K562 (cell line): ENCODE measurements at regions not wholly inside any gene's neighbourhood (a gene's known extent, or its start where the extent isn't known, plus 50 kb on each side); places are given as distances from the start of the nearest gene placed in this dataset.

Source experiments
- ATAC-seq: fragments of 200-7000 bp; cut with Tn5 transposase; 3 replicates; pipeline ENCODE4 v1.9.1; 2020; ENCODE audit warnings: moderate library complexity
- BruUV-seq: library from RNA; stranded (reverse); fragments of 400-500 nt; replicated peaks from 2 replicates; lab custom pipeline; 2021; lab: Mats Ljungman, UMichigan
- CTCF ChIA-PET: fragments of 300-600 bp; formaldehyde crosslinking; extraction: SDS; loops from one replicate; lab custom pipeline; 2021; ENCODE audit warnings: low intra/inter-chr PET ratio; lab: Yijun Ruan, JAX
- POLR2A ChIA-PET: fragments of 300-600, 350-650 bp; sonication (Branson Sonifier 250); formaldehyde crosslinking; extraction: SDS; loops from one replicate; lab custom pipeline; 2021; ENCODE audit warnings: antibody characterized with exemption, inconsistent platforms; lab: Yijun Ruan, JAX
- DNase-seq, 4 experiments: peaks; one replicate each; pipeline versions ENCODE4 v3.0.0 to v3.0.0-alpha.2; 2011 to 2018; ENCODE audit warnings: low spot score in 3 of 4, mixed read lengths in 3 of 4; ENCODE audit errors: extremely low read depth in 1 of 4
- FAIRE-seq: peaks from 2 replicates; lab custom pipeline; 2011; peaks lifted over from hg19 to GRCh38; lab: Jason Lieb, UNC
- H2AFZ ChIP-seq: 2 replicates; pipeline ENCODE4 v1.6.0; 2011; ENCODE audit warnings: low read depth, low read length, control low read depth, inconsistent platforms
- H3K27ac ChIP-seq: fragments of 200-600 bp; 3 replicates; pipeline ENCODE4 v1.8.0; 2011; ENCODE audit warnings: low read depth, mild to moderate bottlenecking, control low read depth, inconsistent platforms, low read length, moderate library complexity, mixed read lengths; ENCODE audit errors: extremely low read depth
- H3K27me3 ChIP-seq, 2 experiments: fragments of 300-600 bp in 1 of 2; 2 replicates in 1 of 2; 3 replicates in 1 of 2; pipeline versions ENCODE4 v1.6.0 to v1.8.0; 2011; ENCODE audit warnings: inconsistent platforms in 2 of 2, low read length in 2 of 2, mild to moderate bottlenecking in 1 of 2, mixed read lengths in 1 of 2, moderate library complexity in 1 of 2; ENCODE audit not compliant: control insufficient read depth in 2 of 2, insufficient read depth in 2 of 2
- H3K36me3 ChIP-seq: fragments of 300-600 bp; 3 replicates; pipeline ENCODE4 v1.8.0; 2011; ENCODE audit warnings: mild to moderate bottlenecking, low read length, inconsistent platforms; ENCODE audit not compliant: control insufficient read depth, insufficient read depth
- H3K4me1 ChIP-seq, 2 experiments: fragments of 200-600 bp in 1 of 2; replicated peaks in 1 of 2; 2 replicates in 1 of 2; 3 replicates in 1 of 2; pipeline versions ENCODE4 v1.5.1 to v1.8.0; 2011; ENCODE audit warnings: inconsistent platforms in 2 of 2, low read length in 2 of 2, mild to moderate bottlenecking in 1 of 2, mixed read lengths in 1 of 2, moderate library complexity in 1 of 2; ENCODE audit not compliant: control insufficient read depth in 2 of 2, insufficient read depth in 2 of 2
- H3K4me2 ChIP-seq: 2 replicates; pipeline ENCODE4 v1.6.1; 2011; ENCODE audit warnings: low read length, control low read depth, inconsistent platforms, mixed read lengths; ENCODE audit not compliant: insufficient read depth
- H3K4me3 ChIP-seq: fragments of 200-600 bp; sonication (generic), shearing (Covaris generic); 2 replicates; pipeline ENCODE4 v1.5.1; 2016; ENCODE audit warnings: control low read depth, inconsistent platforms
- H3K79me2 ChIP-seq: fragments of 200-600 bp; 3 replicates; pipeline ENCODE4 v1.8.0; 2011; ENCODE audit warnings: low read length, inconsistent platforms; ENCODE audit not compliant: control insufficient read depth, insufficient read depth
- H3K9ac ChIP-seq, 2 experiments: 2 replicates each; pipeline versions ENCODE4 v1.6.0 to v1.6.1; 2011; ENCODE audit warnings: low read depth in 2 of 2, low read length in 2 of 2, control low read depth in 1 of 2, inconsistent platforms in 1 of 2, mild to moderate bottlenecking in 1 of 2, mixed read lengths in 1 of 2; ENCODE audit not compliant: insufficient read depth in 1 of 2
- H3K9me1 ChIP-seq: one replicate; pipeline ENCODE4 v1.6.0; 2011; ENCODE audit warnings: inconsistent platforms, mild to moderate bottlenecking, low read length, moderate library complexity; ENCODE audit not compliant: control insufficient read depth, insufficient read depth
- H3K9me3 ChIP-seq: replicated peaks from 2 replicates; pipeline ENCODE4 v1.5.1; 2011; ENCODE audit warnings: low read depth, low read length, inconsistent platforms; ENCODE audit not compliant: control insufficient read depth, insufficient read depth
- H4K20me1 ChIP-seq: replicated peaks from 2 replicates; pipeline ENCODE4 v1.6.1; 2011; ENCODE audit warnings: low read length, inconsistent platforms, mixed read lengths; ENCODE audit not compliant: control insufficient read depth, insufficient read depth
- E2F3 ChIP-seq: fragments of 250-450 bp; sonication (Bioruptor Pico); IDR thresholded peaks from 2 replicates; pipeline ENCODE4 v1.4.0; 2020; ENCODE audit warnings: mild to moderate bottlenecking
- HBP1 ChIP-seq: fragments of 450-650 bp; formaldehyde crosslinking; IDR thresholded peaks from 2 replicates; pipeline ENCODE4 v1.4.0; 2022; ENCODE audit warnings: missing genetic modification characterization
- HNRNPUL1 ChIP-seq: fragments of 200-400 bp; formaldehyde crosslinking; IDR thresholded peaks from 2 replicates; pipeline ENCODE4 v1.6.1; 2017; ENCODE audit warnings: low read length
- JUN ChIP-seq, 2 experiments: sonication (generic) in 1 of 2; formaldehyde crosslinking in 1 of 2; IDR thresholded peaks; 2 replicates each; pipeline versions ENCODE4 v1.6.1 to v1.8.0; 2012 to 2022; ENCODE audit warnings: borderline replicate concordance in 2 of 2, mild to moderate bottlenecking in 2 of 2, improper control_type of control experiment in 1 of 2, low read depth in 1 of 2, low read length in 1 of 2, missing genetic modification reagents in 1 of 2
- MLX ChIP-seq, 2 experiments: fragments of 450-650 bp in 1 of 2; sonication (generic) in 1 of 2; formaldehyde crosslinking; conservative IDR thresholded peaks; 2 replicates each; pipeline versions ENCODE4 v1.4.0 to v1.8.1; 2020 to 2022; ENCODE audit warnings: mild to moderate bottlenecking in 1 of 2, missing genetic modification reagents in 1 of 2
- MYBL2 ChIP-seq, 2 experiments: fragments of 450-650 bp in 1 of 2; sonication (generic) in 1 of 2; formaldehyde crosslinking in 1 of 2; IDR thresholded peaks; 2 replicates each; pipeline versions ENCODE4 v1.6.1 to v1.8.1; 2017 to 2022; ENCODE audit warnings: borderline replicate concordance in 1 of 2, inconsistent platforms in 1 of 2, low read depth in 1 of 2, mild to moderate bottlenecking in 1 of 2, missing genetic modification reagents in 1 of 2, moderate library complexity in 1 of 2
- ZNF561 ChIP-seq: fragments of 450-650 bp; formaldehyde crosslinking; conservative IDR thresholded peaks from 2 replicates; pipeline ENCODE4 v1.4.0; 2020; ENCODE audit warnings: mild to moderate bottlenecking, moderate library complexity
- WGBS: fragments of 100-300 bp; shearing (Covaris generic); methylation state at CpG from one replicate; pipeline ENCODE4 v1.1.6; 2016; ENCODE audit warnings: low coverage, mixed read lengths; ENCODE audit not compliant: insufficient coverage; ENCODE audit errors: missing lambda C conversion rate; 5-methylcytosine and 5-hydroxymethylcytosine counted together
- in situ Hi-C: fragments of 300-500 bp; cut with MboI; formaldehyde crosslinking; loops from 4 replicates; pipeline ENCODE4 v1.15.0; 2018; ENCODE audit warnings: inconsistent platforms, mixed read lengths
- intact Hi-C: fragments of 100-400 bp; cut with micrococcal nuclease; formaldehyde crosslinking; loops from 2 replicates; pipeline ENCODE4 v1.14.2; 2022

- POLR2A ChIA-PET: no interaction called here
- Histone ChIP-seq H2AFZ (no peak overlapping the region), H3K36me3 (no peaks in the 10 kb centered on the region), H3K9me1 (no peaks in the 10 kb centered on the region), H3K4me1 (no peaks in the 10 kb centered on the region), H3K9ac (no peak overlapping the region), H3K79me2 (no peaks in the 10 kb centered on the region), H3K4me3 (no peak overlapping the region), H4K20me1 (no peaks in the 10 kb centered on the region), H3K27ac (no peak overlapping the region), H3K4me2 (no peak overlapping the region), H3K9me3 (no peaks in the 10 kb centered on the region), H3K27me3 (no peaks in the 10 kb centered on the region)
- ATAC-seq (no peak), FAIRE-seq (no peak), DNase-seq (no peak)
- in situ Hi-C loops (no loop called here), intact Hi-C loops (no loop called here)
- CTCF ChIA-PET: no interaction called here
- no peak for TF ChIP-seq MLX (CRISPR knock-in tag; conservative IDR thresholded peaks at IDR 0.05)
- no peak for TF ChIP-seq E2F3 (CRISPR knock-in tag)
- no peak for TF ChIP-seq HBP1
- TF ChIP-seq ZNF561 (CRISPR knock-in tag): no peak
- TF ChIP-seq MYBL2 (IDR thresholded peaks at IDR 0.05; ENCODE audit: low read depth): no peak
- TF ChIP-seq MYBL2 (CRISPR knock-in tag; IDR thresholded peaks at IDR 0.05; ENCODE audit: borderline replicate concordance): no peak
- TF ChIP-seq HNRNPUL1: no peak
- no peak for TF ChIP-seq JUN (IDR thresholded peaks at IDR 0.05; ENCODE audit: borderline replicate concordance, low read depth, low read length)
- no peak for TF ChIP-seq JUN (CRISPR knock-in tag; IDR thresholded peaks at IDR 0.05; ENCODE audit: borderline replicate concordance)
- WGBS: 0% methylated on average over 6 of the region's 6 CpGs
- BruUV-seq: no TSS peak
Observed at GRCh38 chr14:87387806-87388205, 605.2 kb downstream of the GALC start.
